Left hindlimb (tissue), 1 donor: ENCODE measurements at regions not wholly inside any gene's neighbourhood (a gene's known extent, or its start where the extent isn't known, plus 50 kb on each side); places are given as distances from the start of the nearest gene placed in this dataset.
"Not testable (repeated sequence)": the region's sequence is repeated elsewhere in the genome, so short reads cannot be mapped to it uniquely, and the experiment has no call there.

Experiments used
- DNase-seq: peaks from one replicate; pipeline ENCODE4 v3.0.0-alpha.2; 2018

- no peak for DNase-seq
Measured at GRCh38 chr17:33910200-33910857, 344.8 kb upstream of the CCL2 start.

- DNase-seq: no peak
Measured at GRCh38 chr17:33914125-33914524, 341.0 kb upstream of the CCL2 start.

DNA sequence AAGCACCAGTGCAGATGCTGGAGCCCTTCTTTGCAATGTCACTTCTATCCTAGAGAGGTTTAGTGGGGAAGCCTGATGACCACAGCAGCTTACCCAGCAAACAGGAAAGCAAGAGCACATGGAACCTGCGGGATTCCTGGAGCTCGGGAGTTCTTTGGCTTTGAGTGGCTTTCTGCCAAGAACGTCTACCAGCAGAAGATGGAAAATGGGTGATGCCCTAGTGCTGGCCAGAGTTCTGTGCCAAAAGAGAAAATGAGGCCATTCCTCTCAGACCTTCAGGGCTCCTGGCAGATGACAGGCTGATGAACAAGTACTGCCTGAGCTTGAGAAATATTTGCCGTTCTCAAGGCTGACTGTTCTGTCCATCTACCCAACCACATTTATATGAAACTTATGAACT, 332.1 kb upstream of the CCL2 start:
- DNase-seq: no peak

DNA sequence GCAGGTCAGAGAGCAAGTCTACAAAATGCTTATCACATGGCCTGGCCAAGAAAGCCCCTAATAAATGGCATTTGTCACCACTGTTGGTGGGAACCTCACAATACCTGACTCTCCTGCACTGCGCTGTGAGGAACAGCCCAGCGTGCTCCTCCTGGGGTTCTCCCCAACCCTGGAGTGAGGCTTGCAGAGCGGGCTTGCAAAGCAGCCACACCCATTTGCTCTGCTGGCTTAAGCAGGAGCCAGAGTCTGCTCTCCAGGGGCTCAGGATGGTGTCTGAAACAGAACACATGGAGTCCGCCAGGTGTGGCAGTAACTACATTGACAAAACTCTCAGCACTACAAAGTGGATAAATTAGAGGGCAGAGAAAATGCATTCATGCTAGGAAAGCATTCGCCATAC, 331.0 kb upstream of the CCL2 start:
- DNase-seq: no peak

- no peak for DNase-seq
Measured at GRCh38 chr17:33925649-33926048, 329.4 kb upstream of the CCL2 start.

GRCh38 chr17:33927732-33928133, 327.4 kb upstream of the CCL2 start:
- DNase-seq: no peak

DNA sequence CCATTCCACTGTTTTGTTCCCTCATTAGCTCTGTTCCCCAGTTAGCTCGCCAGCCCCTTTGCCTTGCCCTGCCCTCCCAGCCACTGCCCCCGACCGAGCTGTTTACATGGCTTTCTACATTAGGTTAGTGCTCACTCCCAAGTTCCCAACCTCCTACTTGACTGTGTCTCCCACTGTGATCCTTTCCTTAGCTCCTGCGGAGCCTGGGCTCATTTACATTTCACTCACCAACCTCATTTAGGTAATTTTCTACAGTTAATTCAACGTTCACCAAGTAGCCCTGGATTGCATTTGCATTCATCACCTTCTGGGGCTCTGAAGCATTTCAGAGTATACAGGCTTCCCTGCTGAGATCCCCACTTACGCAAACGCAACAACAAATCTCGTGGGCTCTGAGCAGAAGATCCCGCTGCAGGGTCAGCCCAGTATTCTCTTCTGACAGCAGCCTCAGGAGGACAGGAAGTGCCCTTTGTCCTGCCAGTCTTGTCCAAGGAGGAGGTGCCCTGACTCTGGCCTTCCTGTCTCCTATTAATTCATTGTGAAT, 325.8 kb upstream of the CCL2 start:
- DNase-seq: no peak

GRCh38 chr17:33931148-33931814, 323.8 kb upstream of the CCL2 start:
- DNase-seq: not testable (repeated sequence)

DNA sequence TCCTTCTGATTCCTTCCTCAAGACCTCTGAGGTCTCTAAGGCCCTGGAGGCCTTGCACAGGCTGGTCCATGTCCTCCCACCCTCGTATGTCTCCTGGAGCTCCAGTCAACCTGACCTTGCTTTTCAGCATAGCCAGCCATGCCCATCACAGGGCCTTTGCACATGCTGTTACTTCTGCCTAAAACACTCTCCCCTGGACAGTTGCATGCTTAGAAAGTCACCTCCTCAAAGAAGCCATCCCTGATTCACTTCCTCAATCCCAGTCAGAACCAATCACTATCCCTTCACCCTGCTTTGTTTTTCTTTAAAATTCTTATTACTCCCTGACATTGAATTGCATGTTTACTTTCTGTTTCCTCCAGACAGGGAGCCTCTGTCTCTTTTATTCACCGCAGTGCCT, 322.1 kb upstream of the CCL2 start:
- DNase-seq: no peak

DNA sequence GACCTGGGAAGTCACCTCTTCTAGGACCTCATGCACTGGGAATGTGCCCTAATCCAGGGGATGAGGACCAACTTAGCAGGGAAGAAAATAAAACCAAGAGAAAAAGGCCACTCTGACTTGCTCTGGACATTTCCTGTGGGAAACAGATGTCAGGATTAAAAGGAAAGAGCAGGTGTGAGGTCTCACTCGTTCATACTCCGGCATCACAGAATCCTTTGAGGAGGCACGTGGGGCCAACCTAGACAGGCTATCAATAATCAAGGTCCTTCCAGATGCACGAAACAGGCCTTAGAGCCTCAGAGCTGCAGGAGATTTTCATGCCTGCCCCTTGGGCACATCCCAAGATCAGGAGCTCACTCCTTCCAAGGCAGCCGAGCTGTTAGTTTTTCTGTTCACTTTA, 321.5 kb upstream of the CCL2 start:
- DNase-seq: no peak

- DNase-seq: no peak
Measured at GRCh38 chr17:33934696-33935095, 320.4 kb upstream of the CCL2 start.

GRCh38 chr17:33935822-33936221, 319.3 kb upstream of the CCL2 start:
- no peak for DNase-seq

GRCh38 chr17:33936764-33937163, 318.3 kb upstream of the CCL2 start:
- no peak for DNase-seq

GRCh38 chr17:33939959-33940358, 315.1 kb upstream of the CCL2 start:
- DNase-seq: no peak

DNA sequence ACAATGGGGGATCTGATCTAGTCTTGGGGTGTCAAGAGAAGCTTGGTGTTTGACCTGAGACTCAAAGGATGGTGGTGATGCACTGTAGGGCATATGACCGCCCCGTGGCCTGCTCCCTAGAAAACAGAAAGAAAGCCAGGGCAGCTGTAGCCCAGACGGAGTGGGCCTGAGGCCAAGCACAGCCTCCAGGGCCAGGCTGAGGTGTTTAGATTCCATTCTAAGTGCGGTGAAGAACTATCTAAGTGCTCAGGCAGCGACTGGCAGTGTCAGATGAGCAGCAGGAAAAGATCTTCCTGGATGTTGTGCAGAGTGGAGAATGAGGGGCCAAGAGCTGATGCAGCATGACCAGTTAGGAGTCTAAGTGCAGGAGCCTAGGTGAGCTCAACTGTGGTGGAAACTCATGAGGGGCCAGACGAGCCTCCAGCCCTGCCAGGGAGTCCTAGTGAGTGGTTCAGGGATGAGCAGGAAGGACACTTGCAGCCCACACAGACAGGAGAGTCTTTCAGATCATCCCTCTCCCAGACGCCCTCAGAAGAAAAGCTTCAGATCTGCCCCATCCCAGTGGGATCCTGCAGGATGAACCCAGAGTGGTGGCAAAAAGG, 314.2 kb upstream of the CCL2 start:
- DNase-seq: no peak

GRCh38 chr17:33941744-33942143, 313.3 kb upstream of the CCL2 start:
- no peak for DNase-seq

- DNase-seq: no peak
Measured at GRCh38 chr17:33942414-33942813, 312.7 kb upstream of the CCL2 start.

- DNase-seq: no peak
Measured at GRCh38 chr17:33944412-33944811, 310.7 kb upstream of the CCL2 start.

- no peak for DNase-seq
Measured at GRCh38 chr17:33944826-33945225, 310.3 kb upstream of the CCL2 start.

GRCh38 chr17:33945646-33946546, 309.2 kb upstream of the CCL2 start:
- no peak for DNase-seq

DNA sequence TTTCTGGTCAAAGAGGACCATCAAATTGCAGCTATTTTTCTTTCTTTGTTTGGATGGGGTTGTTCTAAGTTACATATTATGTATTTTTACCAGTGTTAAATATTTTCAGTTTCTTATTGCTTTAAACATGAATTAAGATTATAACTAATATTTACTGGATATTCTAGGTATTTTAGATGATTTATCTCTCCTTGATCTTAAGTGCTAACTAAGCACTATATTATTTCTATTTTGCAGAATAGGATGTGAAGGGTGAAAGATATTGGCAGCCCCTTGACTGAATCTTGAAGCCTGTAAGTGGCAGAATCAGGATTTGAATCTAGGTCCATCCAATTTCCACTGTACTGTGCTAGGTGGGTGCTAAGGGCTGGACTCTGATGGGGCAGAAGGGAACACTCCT, 307.3 kb upstream of the CCL2 start:
- DNase-seq: no peak

GRCh38 chr17:33948309-33948708, 306.8 kb upstream of the CCL2 start:
- DNase-seq: no peak

GRCh38 chr17:33949100-33949499, 306.0 kb upstream of the CCL2 start:
- DNase-seq: no peak
